Osteoblast (primary cell): ENCODE measurements at regions not wholly inside any gene's neighbourhood (a gene's known extent, or its start where the extent isn't known, plus 50 kb on each side); places are given as distances from the start of the nearest gene placed in this dataset.

Experiments
- DNase-seq: peaks from one replicate; pipeline ENCODE4 v3.0.0; 2011; ENCODE audit warnings: low spot score, mixed read lengths; ENCODE audit not compliant: insufficient read length; ENCODE audit errors: missing footprints
- H2AFZ ChIP-seq: 2 replicates; pipeline ENCODE4 v1.6.0; 2011; ENCODE audit warnings: mild to moderate bottlenecking, low read length
- H3K27ac ChIP-seq: 2 replicates; pipeline ENCODE4 v1.5.1; 2011; ENCODE audit warnings: mild to moderate bottlenecking, low read depth, low read length, moderate library complexity
- H3K27me3 ChIP-seq: 2 replicates; pipeline ENCODE4 v1.6.0; 2012; ENCODE audit warnings: mild to moderate bottlenecking, control low read depth, inconsistent platforms, low read length, moderate library complexity; ENCODE audit not compliant: insufficient read depth
- H3K36me3 ChIP-seq: 2 replicates; pipeline ENCODE4 v1.5.1; 2011; ENCODE audit warnings: mild to moderate bottlenecking, low read length, control low read depth, moderate library complexity; ENCODE audit not compliant: insufficient read depth
- H3K4me1 ChIP-seq: 2 replicates; pipeline ENCODE4 v1.5.1; 2011; ENCODE audit warnings: mild to moderate bottlenecking, low read length, control low read depth, moderate library complexity; ENCODE audit not compliant: insufficient read depth
- H3K4me2 ChIP-seq: 2 replicates; pipeline ENCODE4 v1.6.0; 2011; ENCODE audit warnings: mild to moderate bottlenecking, low read length; ENCODE audit not compliant: insufficient read depth
- H3K4me3 ChIP-seq: fragments of 200-600 bp; sonication (generic); 3 replicates; pipeline ENCODE4 v1.5.1; 2012; ENCODE audit warnings: mild to moderate bottlenecking, low read length, inconsistent platforms; ENCODE audit not compliant: insufficient read depth
- H3K79me2 ChIP-seq: 2 replicates; pipeline ENCODE4 v1.6.0; 2012; ENCODE audit warnings: mild to moderate bottlenecking, low read length, control low read depth, inconsistent platforms; ENCODE audit not compliant: insufficient read depth
- H3K9me3 ChIP-seq: 2 replicates; pipeline ENCODE4 v1.5.1; 2011; ENCODE audit warnings: low read depth, low read length, control low read depth
- H4K20me1 ChIP-seq: 2 replicates; pipeline ENCODE4 v1.6.0; 2012; ENCODE audit warnings: mild to moderate bottlenecking, low read length, control low read depth; ENCODE audit not compliant: insufficient read depth
- TF ChIP-seq, protein P1 (sequence below): IDR thresholded peaks from 2 replicates; pipeline ENCODE4 v1.5.1; 2011; ENCODE audit warnings: mild to moderate bottlenecking, low read depth, low read length, moderate library complexity; ENCODE audit errors: extremely low read depth

DNA sequence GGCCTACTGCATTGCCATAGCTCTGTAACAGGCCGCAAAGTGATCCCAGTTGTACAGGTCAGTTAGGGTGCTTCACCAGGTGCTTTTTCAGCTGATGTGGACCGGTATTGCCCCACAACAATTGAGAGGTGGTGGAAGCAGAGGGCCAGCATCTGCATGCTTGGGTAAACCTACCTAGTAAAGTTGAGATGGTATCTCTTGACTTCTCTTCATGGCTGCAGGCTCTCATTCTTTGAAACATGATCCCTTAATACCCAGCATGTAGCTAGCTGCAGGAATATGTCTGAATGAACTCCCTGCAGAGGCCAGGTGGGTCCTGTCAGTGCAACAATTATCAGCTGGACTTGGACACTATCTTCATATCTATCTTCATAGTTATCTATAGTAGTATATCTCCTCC lies 60.7 kb upstream of the CCDC6 start:
- no peak for DNase-seq
- no peak overlapping the region for H3K4me3 ChIP-seq
- H3K9me3 ChIP-seq: no peaks in the 10 kb centered on the region
- H3K79me2 ChIP-seq: no peaks in the 10 kb centered on the region
- no peaks in the 10 kb centered on the region for H4K20me1 ChIP-seq
- H3K36me3 ChIP-seq: no peaks in the 10 kb centered on the region
- H3K27me3 ChIP-seq: no peaks in the 10 kb centered on the region
- H3K4me1 ChIP-seq: no peaks in the 10 kb centered on the region
- H3K27ac ChIP-seq: no peak overlapping the region
- TF ChIP-seq, protein P1, sequence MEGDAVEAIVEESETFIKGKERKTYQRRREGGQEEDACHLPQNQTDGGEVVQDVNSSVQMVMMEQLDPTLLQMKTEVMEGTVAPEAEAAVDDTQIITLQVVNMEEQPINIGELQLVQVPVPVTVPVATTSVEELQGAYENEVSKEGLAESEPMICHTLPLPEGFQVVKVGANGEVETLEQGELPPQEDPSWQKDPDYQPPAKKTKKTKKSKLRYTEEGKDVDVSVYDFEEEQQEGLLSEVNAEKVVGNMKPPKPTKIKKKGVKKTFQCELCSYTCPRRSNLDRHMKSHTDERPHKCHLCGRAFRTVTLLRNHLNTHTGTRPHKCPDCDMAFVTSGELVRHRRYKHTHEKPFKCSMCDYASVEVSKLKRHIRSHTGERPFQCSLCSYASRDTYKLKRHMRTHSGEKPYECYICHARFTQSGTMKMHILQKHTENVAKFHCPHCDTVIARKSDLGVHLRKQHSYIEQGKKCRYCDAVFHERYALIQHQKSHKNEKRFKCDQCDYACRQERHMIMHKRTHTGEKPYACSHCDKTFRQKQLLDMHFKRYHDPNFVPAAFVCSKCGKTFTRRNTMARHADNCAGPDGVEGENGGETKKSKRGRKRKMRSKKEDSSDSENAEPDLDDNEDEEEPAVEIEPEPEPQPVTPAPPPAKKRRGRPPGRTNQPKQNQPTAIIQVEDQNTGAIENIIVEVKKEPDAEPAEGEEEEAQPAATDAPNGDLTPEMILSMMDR: no peak
- H2AFZ ChIP-seq: no peak overlapping the region
- no peak overlapping the region for H3K4me2 ChIP-seq

DNA sequence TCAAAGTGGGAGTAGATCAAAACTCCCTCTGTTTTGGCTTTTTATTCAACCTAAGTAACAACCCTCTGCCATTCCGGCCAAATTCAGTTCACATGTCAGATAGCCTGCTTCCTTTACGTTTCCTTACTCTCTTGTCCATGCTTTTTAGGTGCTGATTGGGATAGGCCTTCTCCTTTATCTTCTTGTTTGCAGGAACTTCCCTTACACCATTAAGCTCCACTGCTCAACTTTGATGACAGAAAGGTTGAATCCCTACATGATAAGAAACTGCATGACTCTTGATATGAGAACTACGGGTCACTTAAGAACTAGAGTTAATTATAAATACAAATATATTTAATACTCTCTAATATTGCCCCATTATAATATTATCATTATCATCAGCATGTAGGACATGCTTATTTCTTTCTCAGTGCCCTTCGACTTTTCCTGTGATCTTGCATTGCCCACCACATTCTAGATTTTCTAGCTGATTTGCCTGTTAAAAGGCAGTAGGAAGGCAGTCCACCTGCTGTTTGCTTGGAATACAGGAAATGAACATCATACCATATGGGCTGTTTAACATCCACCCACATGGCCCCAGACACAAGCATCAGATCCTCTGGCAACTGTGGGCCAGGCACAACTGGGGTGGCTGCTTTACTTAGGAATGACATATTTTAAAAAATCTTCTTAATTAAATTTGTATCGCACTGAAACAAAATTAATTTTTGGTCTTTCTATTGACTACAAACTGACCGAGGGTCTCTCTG lies 59.7 kb upstream of the CCDC6 start:
- TF ChIP-seq, protein P1: no peak
- H2AFZ ChIP-seq: no peak overlapping the region
- H3K4me3 ChIP-seq: no peak overlapping the region
- H3K27me3 ChIP-seq: no peaks in the 10 kb centered on the region
- H3K9me3 ChIP-seq: no peaks in the 10 kb centered on the region
- no peaks in the 10 kb centered on the region for H3K36me3 ChIP-seq
- H4K20me1 ChIP-seq: no peaks in the 10 kb centered on the region
- no peaks in the 10 kb centered on the region for H3K4me1 ChIP-seq
- DNase-seq: no peak
- H3K79me2 ChIP-seq: no peaks in the 10 kb centered on the region
- no peak overlapping the region for H3K27ac ChIP-seq
- no peak overlapping the region for H3K4me2 ChIP-seq

DNA sequence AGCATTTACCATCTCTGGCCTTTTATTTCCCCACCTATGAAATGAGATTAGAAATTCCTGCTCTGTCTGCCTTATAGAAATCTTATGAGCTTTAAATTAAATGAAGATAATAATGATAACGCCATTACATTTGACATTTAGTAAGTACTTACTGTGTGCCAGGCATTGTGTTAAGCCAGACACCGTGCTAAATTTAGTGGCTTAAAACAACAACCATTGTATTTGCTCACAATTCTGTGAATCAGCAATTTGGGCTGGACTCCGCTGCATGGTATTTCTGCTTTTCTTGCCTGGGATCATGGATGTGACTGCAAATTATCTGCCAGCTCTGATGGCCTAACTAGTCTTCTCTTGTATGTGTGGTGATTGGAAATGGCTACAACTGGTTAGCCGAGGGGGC lies 56.4 kb upstream of the CCDC6 start:
- no peaks in the 10 kb centered on the region for H3K27me3 ChIP-seq
- TF ChIP-seq, protein P1: no peak
- H3K9me3 ChIP-seq: no peaks in the 10 kb centered on the region
- H2AFZ ChIP-seq: no peak overlapping the region
- H3K27ac ChIP-seq: no peak overlapping the region
- no peaks in the 10 kb centered on the region for H3K36me3 ChIP-seq
- H3K4me2 ChIP-seq: no peak overlapping the region
- H3K4me3 ChIP-seq: no peak overlapping the region
- H3K4me1 ChIP-seq: no peaks in the 10 kb centered on the region
- no peaks in the 10 kb centered on the region for H3K79me2 ChIP-seq
- no peaks in the 10 kb centered on the region for H4K20me1 ChIP-seq
- DNase-seq: no peak

DNA sequence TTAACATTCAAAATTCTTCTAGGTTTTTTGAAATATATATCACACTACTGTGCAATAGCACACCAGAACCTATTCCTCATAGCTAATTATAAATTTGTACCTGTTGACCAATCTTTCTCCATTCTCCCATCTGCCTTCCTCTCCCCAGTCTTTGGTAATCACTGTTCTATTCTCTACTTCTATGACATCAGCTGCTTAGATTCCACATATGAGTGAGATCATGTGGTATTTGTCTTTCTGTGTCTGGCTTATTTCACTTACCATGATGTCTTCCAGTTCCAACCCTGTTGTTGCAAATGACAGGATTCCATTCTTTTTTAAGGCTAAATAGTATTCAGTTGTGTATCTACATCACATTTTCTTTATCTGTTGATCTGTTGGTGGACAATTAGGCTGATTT lies 54.4 kb upstream of the CCDC6 start:
- H4K20me1 ChIP-seq: no peaks in the 10 kb centered on the region
- H2AFZ ChIP-seq: no peak overlapping the region
- H3K36me3 ChIP-seq: no peaks in the 10 kb centered on the region
- no peak overlapping the region for H3K27ac ChIP-seq
- no peaks in the 10 kb centered on the region for H3K9me3 ChIP-seq
- TF ChIP-seq, protein P1: no peak
- no peaks in the 10 kb centered on the region for H3K27me3 ChIP-seq
- H3K79me2 ChIP-seq: no peaks in the 10 kb centered on the region
- peak; percentile 30 for DNase-seq
- no peak overlapping the region for H3K4me2 ChIP-seq
- no peak overlapping the region for H3K4me3 ChIP-seq
- no peaks in the 10 kb centered on the region for H3K4me1 ChIP-seq
